Esophagus muscularis mucosa (tissue), 4 donors: ENCODE measurements at regions not wholly inside any gene's neighbourhood (a gene's known extent, or its start where the extent isn't known, plus 50 kb on each side); places are given as distances from the start of the nearest gene placed in this dataset.

Experiments used
- CTCF ChIP-seq, 3 experiments: fragments of 200-600 bp in 2 of 3; fragments of 450-650 bp in 1 of 3; sonication (generic) in 2 of 3; IDR thresholded peaks; one replicate each; pipeline ENCODE4 v1.5.1; 2017 to 2019; ENCODE audit warnings: antibody characterized with exemption in 3 of 3, mild to moderate bottlenecking in 2 of 3, moderate library complexity in 1 of 3
- EP300 ChIP-seq: sonication (generic); formaldehyde crosslinking; IDR thresholded peaks from one replicate; pipeline ENCODE4 v1.6.1; 2017; ENCODE audit warnings: antibody characterized with exemption
- POLR2A ChIP-seq: fragments of 450-650 bp; IDR thresholded peaks from one replicate; pipeline ENCODE4 v1.6.1; 2017; ENCODE audit warnings: antibody characterized with exemption, moderate library complexity, mild to moderate bottlenecking, low read depth
- POLR2AphosphoS5 ChIP-seq, 2 donors: sonication (generic); formaldehyde crosslinking; IDR thresholded peaks; one replicate each; pipeline ENCODE4 v1.6.1; 2017; ENCODE audit warnings: antibody characterized with exemption in 2 of 2

DNA sequence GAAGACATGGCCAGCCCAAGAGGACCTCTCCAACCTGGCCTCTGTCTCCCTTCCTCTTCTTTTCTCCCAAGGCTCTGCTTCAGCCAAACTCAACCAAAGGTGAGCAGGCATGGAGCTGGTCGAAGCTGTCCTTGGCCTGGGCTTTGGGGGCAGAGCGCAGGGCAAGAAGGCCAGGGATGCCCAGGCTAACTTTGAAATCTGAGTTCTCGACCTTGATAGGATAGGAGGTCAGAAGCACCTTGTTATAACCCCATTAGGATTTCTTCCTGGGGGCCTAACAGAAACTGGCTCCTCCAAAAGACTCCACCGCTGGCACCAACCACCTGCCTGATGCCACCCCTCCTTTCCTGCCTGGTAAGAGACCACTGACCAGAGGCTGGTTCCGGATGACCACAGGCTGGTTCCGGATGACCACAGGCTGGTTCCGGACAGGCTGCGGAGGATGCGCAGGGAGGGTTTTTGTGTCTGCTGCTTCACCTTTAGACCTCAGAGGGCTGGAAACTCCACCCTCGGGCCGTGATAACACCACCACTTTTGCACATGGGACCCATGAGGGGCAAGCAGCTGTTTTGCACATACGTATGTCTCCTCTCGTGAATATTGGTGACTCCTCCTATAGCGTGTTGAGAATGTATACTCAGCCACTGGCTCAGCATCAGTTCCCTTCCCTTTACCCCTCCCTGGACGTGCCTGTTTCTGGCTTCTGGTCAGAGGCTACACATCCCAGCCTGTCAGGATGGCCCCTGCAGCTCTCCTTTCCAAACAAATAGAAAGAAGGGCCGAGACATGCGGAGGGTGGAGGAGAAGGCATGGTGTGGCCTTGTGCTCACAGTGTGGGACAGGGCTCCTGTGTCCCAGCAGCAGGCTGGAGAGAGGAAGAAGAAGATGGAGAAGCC, 140.1 kb downstream of the DNAJB6 start:
- TF ChIP-seq EP300 = no peak
- no peak for TF ChIP-seq CTCF (IDR thresholded peaks at IDR 0.05)
- no peak for TF ChIP-seq POLR2A
- TF ChIP-seq POLR2AphosphoS5 (IDR thresholded peaks at IDR 0.05) = no peak
